ENCODE measurements at regions not wholly inside any gene's neighbourhood (a gene's known extent, or its start where the extent isn't known, plus 50 kb on each side); places are given as distances from the start of the nearest gene placed in this dataset.
A peak's percentile ranks its signal among the peaks of the same experiment; 100 is the strongest.

GRCh38 chr13:111512707-111513106 is 192.3 kb downstream of the TEX29 start (continued):
- TF ChIP-seq, protein P1, sequence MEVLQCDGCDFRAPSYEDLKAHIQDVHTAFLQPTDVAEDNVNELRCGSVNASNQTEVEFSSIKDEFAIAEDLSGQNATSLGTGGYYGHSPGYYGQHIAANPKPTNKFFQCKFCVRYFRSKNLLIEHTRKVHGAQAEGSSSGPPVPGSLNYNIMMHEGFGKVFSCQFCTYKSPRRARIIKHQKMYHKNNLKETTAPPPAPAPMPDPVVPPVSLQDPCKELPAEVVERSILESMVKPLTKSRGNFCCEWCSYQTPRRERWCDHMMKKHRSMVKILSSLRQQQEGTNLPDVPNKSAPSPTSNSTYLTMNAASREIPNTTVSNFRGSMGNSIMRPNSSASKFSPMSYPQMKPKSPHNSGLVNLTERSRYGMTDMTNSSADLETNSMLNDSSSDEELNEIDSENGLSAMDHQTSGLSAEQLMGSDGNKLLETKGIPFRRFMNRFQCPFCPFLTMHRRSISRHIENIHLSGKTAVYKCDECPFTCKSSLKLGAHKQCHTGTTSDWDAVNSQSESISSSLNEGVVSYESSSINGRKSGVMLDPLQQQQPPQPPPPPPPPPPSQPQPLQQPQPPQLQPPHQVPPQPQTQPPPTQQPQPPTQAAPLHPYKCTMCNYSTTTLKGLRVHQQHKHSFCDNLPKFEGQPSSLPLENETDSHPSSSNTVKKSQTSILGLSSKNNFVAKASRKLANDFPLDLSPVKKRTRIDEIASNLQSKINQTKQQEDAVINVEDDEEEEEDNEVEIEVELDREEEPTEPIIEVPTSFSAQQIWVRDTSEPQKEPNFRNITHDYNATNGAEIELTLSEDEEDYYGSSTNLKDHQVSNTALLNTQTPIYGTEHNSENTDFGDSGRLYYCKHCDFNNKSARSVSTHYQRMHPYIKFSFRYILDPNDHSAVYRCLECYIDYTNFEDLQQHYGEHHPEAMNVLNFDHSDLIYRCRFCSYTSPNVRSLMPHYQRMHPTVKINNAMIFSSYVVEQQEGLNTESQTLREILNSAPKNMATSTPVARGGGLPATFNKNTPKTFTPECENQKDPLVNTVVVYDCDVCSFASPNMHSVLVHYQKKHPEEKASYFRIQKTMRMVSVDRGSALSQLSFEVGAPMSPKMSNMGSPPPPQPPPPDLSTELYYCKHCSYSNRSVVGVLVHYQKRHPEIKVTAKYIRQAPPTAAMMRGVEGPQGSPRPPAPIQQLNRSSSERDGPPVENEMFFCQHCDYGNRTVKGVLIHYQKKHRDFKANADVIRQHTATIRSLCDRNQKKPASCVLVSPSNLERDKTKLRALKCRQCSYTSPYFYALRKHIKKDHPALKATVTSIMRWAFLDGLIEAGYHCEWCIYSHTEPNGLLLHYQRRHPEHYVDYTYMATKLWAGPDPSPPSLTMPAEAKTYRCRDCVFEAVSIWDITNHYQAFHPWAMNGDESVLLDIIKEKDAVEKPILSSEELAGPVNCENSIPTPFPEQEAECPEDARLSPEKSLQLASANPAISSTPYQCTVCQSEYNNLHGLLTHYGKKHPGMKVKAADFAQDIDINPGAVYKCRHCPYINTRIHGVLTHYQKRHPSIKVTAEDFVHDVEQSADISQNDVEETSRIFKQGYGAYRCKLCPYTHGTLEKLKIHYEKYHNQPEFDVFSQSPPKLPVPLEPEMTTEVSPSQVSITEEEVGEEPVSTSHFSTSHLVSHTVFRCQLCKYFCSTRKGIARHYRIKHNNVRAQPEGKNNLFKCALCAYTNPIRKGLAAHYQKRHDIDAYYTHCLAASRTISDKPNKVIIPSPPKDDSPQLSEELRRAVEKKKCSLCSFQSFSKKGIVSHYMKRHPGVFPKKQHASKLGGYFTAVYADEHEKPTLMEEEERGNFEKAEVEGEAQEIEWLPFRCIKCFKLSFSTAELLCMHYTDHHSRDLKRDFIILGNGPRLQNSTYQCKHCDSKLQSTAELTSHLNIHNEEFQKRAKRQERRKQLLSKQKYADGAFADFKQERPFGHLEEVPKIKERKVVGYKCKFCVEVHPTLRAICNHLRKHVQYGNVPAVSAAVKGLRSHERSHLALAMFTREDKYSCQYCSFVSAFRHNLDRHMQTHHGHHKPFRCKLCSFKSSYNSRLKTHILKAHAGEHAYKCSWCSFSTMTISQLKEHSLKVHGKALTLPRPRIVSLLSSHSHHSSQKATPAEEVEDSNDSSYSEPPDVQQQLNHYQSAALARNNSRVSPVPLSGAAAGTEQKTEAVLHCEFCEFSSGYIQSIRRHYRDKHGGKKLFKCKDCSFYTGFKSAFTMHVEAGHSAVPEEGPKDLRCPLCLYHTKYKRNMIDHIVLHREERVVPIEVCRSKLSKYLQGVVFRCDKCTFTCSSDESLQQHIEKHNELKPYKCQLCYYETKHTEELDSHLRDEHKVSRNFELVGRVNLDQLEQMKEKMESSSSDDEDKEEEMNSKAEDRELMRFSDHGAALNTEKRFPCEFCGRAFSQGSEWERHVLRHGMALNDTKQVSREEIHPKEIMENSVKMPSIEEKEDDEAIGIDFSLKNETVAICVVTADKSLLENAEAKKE (CRISPR knock-in tag; IDR thresholded peaks at IDR 0.05): no peak

DNA sequence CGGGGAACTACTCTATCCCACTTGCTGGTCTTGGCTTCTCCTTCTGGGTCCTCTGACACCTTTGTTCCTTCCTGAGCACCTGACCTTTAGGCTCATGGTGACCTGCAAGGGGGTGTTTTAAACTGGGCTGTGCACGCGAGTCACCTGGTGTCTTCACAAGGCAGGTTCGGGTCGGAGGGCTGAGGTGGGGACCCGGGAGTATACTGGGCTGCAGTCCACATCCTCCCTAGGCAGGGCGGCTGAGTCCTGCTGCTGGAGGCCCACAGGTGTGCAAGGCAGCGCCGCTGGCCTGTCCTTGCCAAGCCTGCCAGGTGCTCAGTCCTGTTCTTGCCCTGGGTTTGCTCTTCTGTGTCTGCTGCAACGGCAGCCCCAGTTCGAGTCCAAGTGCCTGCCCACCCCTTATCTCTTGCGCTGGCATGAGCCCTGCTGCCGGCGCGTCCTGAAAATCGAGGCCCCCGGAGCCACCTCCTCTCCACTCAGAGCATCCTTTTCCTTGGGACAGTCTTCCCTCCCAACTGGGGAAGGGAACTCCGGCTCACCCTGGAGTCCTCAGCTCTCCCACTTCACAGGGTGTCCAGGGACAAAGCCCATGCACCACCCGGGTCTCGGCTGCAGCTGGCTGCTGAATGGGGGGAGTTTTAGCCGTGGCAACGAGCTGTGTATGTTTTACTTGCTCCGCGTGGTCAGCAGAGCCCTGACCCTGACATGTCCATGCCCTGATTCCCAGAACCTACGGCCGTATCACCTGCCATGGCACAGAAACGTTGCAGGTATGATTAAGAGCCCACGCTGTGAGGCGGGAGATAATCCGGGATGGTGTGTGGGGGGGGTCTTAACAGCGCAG is 193.5 kb downstream of the TEX29 start:
- H3K9me3 Mint-ChIP-seq: peaks cover 5% of the 10 kb centered on the region; the same call in 2 of the 3 replicates
- no peak for DNase-seq (ENCODE audit: low spot score)
- TF ChIP-seq EZH2phosphoT487 (IDR thresholded peaks at IDR 0.05; ENCODE audit: unreplicated experiment) (no peak), JUNB (IDR thresholded peaks at IDR 0.05; ENCODE audit: unreplicated experiment) (no peak), ZNF331 (CRISPR knock-in tag; IDR thresholded peaks at IDR 0.05; ENCODE audit: low read depth) (no peak)
- no peaks in the 10 kb centered on the region; the same call in 1 of the 2 replicates for H3F3A ChIP-seq (replicated peaks; ENCODE audit: low read depth)
- H3K27ac ChIP-seq (ENCODE audit: low read depth): no peak overlapping the region
- peaks cover 5% of the 10 kb centered on the region; the same call in 1 of the 2 replicates for H3K4me1 ChIP-seq (ENCODE audit: insufficient read depth)
- H3K79me2 ChIP-seq (replicated peaks; ENCODE audit: insufficient read depth): no peaks in the 10 kb centered on the region
- no peak overlapping the region for H3K4me2 ChIP-seq
- H3K9me2 ChIP-seq (ENCODE audit: insufficient read depth): peaks cover 2% of the 10 kb centered on the region; the same call in 1 of the 2 replicates
- ATAC-seq: no peak
- 0 out of 2 replicates have a peak overlapping the region, but pooled peaks have one; percentile 39 for H3K27ac Mint-ChIP-seq
- peaks cover 8% of the 10 kb centered on the region for H3K4me1 Mint-ChIP-seq
- no peaks in the 10 kb centered on the region for H3K27me3 ChIP-seq (ENCODE audit: insufficient read depth)
- H3K36me3 ChIP-seq (ENCODE audit: insufficient read depth): no peaks in the 10 kb centered on the region
- H2AFZ ChIP-seq: no peak overlapping the region
- peaks cover 6% of the 10 kb centered on the region for H3K27me3 Mint-ChIP-seq (ENCODE audit: insufficient read depth, low read depth, poor library complexity)
- H4K20me1 ChIP-seq (replicated peaks; ENCODE audit: insufficient read depth): no peaks in the 10 kb centered on the region
- H3K4me3 ChIP-seq: no peak overlapping the region
- no peak overlapping the region for H3K4me3 Mint-ChIP-seq
- H3K36me3 Mint-ChIP-seq (ENCODE audit: low read depth): no peaks in the 10 kb centered on the region

Measured in GM23338 (cell line).